IPS-NIHi7 (cell line): ENCODE measurements at regions not wholly inside any gene's neighbourhood (a gene's known extent, or its start where the extent isn't known, plus 50 kb on each side); places are given as distances from the start of the nearest gene placed in this dataset.

ENCODE experiments used
- DNase-seq: peaks from one replicate; pipeline ENCODE4 v3.0.0; 2012; ENCODE audit warnings: mixed read lengths; ENCODE audit errors: extremely low spot score

GRCh38 chr1:90201467-90202358, 206.8 kb downstream of the ZNF326 start:
- no peak for DNase-seq

DNA sequence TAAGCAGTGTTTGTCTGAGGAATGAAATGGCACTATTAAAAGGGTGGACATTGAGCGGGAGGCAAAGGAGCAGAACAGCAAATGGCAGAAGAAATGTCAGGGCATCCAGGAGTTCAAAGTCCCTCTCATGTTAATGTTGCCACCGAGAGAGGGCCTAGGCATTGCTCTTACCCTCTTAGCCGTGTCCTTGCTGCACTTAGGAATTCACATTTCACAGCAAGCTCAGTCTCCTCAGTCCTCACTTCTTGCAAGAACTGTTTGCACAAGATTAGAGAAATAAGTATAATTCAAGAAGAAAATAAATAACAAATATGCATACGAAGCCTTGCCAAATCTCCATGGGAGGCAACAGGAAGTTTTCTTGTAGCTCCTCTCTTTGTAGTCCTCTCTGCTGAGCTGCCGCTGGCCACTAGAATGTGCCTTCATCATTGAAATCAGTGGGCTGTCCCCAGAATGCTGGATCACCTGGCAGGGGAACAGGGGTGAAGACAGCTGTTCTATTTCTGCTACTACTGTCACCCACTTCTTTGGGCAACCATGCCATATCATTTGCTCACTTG, 205.8 kb downstream of the ZNF326 start:
- DNase-seq: no peak

DNA sequence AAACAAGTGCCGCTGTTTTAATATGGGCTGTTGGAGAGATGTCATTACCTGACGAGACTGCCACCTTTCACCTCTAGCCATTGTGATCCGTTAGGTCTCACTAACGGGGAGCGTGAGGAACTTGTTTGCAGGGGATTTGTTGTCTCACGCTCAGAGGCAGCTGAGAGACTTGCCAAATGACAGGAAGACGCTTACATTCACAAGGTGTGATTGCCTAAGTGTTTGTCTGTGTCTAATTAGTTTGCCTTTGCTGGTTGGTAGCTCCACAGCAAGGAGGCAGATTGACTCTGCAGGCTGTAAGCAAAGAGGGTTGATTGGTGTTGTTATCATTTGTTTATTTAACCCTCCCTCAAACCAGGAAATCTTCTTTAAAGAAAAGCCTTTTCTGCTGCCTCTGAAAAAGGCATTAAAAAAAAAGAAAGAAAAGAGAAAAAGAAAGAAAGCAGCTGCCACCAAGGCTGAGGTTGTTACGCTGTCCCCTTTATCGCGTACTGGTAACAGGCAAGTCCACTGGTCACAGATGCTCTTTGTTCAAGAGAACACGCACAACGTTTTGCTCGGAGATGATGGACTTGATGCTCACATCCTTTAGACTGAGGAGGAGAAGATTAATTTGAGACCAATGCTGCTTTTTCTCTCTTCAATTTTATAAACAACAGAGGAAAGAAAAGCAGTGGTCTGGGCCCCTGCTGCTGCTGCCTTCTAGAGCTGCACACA, 203.9 kb downstream of the ZNF326 start:
- DNase-seq: peak; percentile 32

- DNase-seq: no peak
Observed at GRCh38 chr1:90193116-90193515, 198.2 kb downstream of the ZNF326 start.

GRCh38 chr1:90192408-90192807, 197.5 kb downstream of the ZNF326 start:
- DNase-seq: no peak

DNA sequence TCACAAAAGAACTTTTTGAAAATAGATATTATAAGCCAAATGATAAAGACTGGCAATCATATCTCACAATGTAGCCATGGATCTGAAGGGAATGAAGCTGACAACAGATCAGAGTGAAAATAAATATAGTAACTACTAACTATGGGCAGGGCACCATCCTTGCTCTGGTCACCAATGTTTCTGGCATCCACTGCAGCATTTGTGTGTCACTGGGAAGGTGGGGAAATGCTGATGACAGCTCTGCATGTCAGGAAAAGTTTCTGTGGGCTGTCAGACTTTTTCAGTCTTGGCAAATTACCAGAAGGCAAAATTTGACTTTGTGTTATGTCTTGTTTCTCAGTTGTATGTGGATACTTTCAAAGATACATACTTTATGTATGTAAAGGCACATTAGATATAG, 195.6 kb downstream of the ZNF326 start:
- DNase-seq: no peak

GRCh38 chr1:90189889-90190288, 195.0 kb downstream of the ZNF326 start:
- no peak for DNase-seq

DNA sequence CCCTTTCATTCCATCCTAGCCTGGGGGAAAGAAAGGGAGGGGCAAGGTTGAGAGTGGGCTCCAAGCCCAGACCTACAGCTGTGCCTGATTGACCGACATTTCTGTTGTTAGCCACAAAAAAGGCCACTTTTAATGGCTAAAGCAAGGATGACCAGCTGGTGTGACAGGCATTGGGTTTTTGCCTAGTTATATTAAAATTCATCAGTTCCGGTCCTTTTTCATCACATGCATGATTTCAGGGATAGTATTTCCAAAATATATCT, 192.3 kb downstream of the ZNF326 start:
- no peak for DNase-seq

DNA sequence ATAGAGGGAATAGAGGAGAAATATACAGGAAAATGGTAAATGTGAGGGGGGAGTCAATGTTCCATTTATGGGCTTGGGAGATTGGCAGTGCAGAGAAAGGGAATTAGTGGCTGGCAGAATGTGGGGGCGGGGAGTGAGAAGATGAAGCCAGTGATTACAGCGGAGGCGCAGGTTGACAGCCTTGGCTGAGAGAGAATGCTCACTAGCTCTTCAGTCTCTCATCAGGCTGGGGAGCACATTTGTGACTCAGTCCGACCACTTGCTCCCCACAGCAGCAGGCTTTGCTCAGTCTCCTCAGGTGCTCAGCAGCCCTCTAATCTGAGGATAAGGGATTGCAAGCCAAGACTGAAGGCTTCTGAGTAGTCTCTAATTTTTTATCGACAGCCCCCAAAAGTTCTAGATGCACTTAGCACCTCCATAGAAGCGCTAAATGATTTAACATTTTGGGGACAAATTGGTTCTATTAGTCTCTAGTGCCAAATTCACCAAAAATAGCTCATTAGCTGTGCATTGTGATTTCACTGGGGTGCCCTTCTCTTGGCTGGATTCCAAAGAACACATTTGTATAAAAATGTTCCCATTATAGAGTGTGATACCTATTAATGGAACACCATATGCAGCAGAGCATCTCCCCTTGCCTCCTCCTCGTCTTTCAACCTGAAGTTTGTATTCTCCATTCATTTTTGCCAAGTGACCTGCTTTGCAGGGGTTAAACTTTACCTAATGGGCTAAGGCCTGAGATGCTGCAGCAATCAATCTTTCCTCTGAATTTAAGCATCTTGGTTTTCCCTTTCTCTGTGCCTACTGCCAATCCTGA, 191.8 kb downstream of the ZNF326 start:
- no peak for DNase-seq

DNA sequence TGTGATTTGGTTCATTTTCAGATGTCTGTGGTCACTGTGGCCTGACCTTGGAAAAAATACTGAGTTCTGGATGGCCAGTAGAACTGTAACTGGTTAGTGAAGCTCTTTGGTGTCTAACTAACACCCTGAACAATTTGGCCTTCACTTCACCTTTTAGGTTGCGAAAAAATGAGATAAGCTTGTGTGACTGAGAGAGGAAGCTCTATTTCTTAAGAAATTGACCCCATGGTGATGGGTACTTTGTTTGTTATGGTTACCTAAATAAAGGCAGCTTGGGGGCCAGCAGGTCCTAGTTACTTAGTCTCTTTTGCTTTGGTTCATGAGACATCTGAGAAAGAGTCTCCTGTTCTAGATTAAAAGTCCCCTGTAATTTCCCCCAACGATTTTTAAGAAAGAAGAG, 181.6 kb downstream of the ZNF326 start:
- no peak for DNase-seq

- no peak for DNase-seq
Observed at GRCh38 chr1:90175490-90176167, 180.7 kb downstream of the ZNF326 start.

- DNase-seq: no peak
Observed at GRCh38 chr1:90174246-90174645, 179.3 kb downstream of the ZNF326 start.

GRCh38 chr1:90162216-90162615, 167.3 kb downstream of the ZNF326 start:
- DNase-seq: no peak

DNA sequence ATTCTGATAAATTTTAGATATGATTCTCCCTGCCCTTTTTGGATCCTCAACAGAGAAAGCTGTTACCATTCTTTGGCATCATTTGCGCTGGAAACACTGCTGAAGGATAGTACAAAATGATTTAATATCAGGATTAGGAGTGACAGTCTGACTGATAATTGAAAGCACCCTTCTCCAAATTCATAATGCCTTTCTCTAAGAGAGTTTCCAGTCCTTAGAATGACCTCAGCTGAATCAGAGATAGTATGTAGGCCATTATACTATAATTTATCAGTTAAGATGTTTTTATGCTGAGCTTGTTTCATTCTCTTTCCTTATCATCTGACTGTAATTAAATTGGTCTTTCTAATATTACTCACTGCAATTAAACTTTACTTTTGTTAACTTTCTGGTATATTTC, 166.7 kb downstream of the ZNF326 start:
- DNase-seq: no peak

DNA sequence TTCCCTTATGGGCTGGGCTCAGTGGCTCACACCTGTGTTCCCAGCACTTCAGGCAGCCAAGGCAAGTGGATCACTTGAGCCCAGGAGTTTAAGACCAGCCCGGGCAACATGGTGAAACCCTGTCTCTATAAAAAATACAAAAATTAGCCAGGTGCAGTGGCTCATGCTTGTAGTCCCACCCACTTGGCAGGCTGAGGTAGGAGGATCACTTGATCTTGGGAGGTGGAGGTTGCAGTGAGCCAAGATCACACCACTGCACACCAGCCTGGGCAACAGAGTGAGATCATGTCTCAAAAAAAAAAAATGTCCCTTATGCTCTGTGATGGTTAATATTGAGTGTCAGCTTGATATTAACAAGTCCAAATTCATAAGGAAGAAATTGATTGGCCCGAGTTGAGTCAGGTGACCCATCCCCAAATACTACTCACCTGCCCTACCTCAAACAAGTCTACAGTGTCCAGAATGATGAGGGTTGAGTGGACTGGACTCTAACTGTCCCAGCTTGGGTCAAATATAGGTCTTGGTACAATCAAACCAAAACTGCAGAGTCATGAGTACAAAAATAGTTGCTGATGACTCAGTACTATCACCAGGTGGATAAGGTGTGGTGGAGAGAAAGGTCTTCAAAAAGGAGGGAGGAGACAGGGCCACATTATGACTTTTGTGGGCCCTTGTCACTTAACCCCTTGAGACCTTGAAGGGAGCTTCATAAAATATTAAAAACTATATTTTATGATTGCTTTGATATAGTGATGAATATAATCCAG, 161.0 kb downstream of the ZNF326 start:
- DNase-seq: no peak

- no peak for DNase-seq
Observed at GRCh38 chr1:90154711-90155110, 159.8 kb downstream of the ZNF326 start.

- DNase-seq: peak; percentile 45
Observed at GRCh38 chr1:90149101-90149500, 154.2 kb downstream of the ZNF326 start.

- DNase-seq: no peak
Observed at GRCh38 chr1:90147093-90147492, 152.2 kb downstream of the ZNF326 start.

GRCh38 chr1:90144820-90145219, 149.9 kb downstream of the ZNF326 start:
- DNase-seq: no peak

- no peak for DNase-seq
Observed at GRCh38 chr1:90143591-90143990, 148.7 kb downstream of the ZNF326 start.

DNA sequence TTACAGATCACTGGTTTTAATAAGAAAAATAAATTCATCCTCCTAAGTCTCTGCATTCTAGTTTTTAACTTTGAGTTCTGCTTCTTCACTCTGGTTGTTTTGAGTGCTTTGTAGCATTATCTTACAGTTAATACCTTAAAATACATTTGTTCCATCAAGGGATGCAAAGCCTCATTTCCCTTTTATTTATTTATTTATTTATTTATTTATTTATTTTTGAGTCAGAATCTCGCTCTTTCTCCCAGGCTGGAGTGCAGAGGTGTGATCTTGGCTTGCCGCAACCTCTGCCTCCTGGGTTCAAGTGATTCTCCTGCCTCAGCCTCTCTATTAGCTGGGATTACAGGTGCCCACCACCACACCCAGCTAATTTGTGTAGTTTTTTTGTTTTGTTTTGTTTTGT, 147.8 kb downstream of the ZNF326 start:
- no peak for DNase-seq
